ENCODE measurements at regions not wholly inside any gene's neighbourhood (a gene's known extent, or its start where the extent isn't known, plus 50 kb on each side); places are given as distances from the start of the nearest gene placed in this dataset.

DNA sequence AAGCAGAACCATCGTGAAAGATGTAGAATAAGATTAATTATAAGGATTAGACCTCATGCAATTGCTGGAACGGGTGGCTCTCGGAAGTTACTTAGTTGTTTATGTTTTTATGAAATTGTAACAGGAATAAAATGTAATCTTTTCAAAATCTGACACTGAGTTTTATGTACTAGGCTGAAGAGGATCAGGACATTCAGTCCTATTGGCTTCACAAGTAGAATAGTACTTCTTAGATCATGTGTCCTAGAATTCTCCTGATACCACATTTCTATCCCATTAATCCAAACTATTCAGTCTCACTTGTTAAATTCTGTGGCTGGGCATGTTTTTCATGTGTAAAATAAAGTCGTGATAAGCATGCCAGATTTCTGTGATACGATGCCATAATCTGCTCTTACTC is 423.5 kb upstream of the OR4E1 start:
- TF ChIP-seq, protein P1, sequence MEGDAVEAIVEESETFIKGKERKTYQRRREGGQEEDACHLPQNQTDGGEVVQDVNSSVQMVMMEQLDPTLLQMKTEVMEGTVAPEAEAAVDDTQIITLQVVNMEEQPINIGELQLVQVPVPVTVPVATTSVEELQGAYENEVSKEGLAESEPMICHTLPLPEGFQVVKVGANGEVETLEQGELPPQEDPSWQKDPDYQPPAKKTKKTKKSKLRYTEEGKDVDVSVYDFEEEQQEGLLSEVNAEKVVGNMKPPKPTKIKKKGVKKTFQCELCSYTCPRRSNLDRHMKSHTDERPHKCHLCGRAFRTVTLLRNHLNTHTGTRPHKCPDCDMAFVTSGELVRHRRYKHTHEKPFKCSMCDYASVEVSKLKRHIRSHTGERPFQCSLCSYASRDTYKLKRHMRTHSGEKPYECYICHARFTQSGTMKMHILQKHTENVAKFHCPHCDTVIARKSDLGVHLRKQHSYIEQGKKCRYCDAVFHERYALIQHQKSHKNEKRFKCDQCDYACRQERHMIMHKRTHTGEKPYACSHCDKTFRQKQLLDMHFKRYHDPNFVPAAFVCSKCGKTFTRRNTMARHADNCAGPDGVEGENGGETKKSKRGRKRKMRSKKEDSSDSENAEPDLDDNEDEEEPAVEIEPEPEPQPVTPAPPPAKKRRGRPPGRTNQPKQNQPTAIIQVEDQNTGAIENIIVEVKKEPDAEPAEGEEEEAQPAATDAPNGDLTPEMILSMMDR (IDR thresholded peaks at IDR 0.05; ENCODE audit: low read depth, low read length) = no peak
- no peak for TF ChIP-seq EZH2phosphoT487 (IDR thresholded peaks at IDR 0.05; ENCODE audit: low read depth)

Data from OCI-LY3 (cell line).